Upper lobe of left lung (tissue), 4 donors: ENCODE measurements at regions not wholly inside any gene's neighbourhood (a gene's known extent, or its start where the extent isn't known, plus 50 kb on each side); places are given as distances from the start of the nearest gene placed in this dataset.

Experiments used
- CTCF ChIP-seq, 6 experiments: fragments of 450-650 bp in 4 of 6; fragments of 200-600 bp in 2 of 6; sonication (generic) in 2 of 6; IDR thresholded peaks; one replicate each; pipeline ENCODE4 v1.5.1; 2016 to 2019; ENCODE audit warnings: antibody characterized with exemption in 6 of 6
- EP300 ChIP-seq, 4 donors: sonication (generic); formaldehyde crosslinking; IDR thresholded peaks; one replicate each; pipeline ENCODE4 v1.5.1; 2017; ENCODE audit warnings: antibody characterized with exemption in 4 of 4, control low read depth in 2 of 4
- POLR2A ChIP-seq, 4 donors: fragments of 450-650 bp; IDR thresholded peaks; one replicate each; pipeline ENCODE4 v1.5.1; 2016 to 2017; ENCODE audit warnings: antibody characterized with exemption in 4 of 4, mild to moderate bottlenecking in 2 of 4

- no peak for TF ChIP-seq CTCF (IDR thresholded peaks at IDR 0.05)
- no peak for TF ChIP-seq POLR2A (IDR thresholded peaks at IDR 0.05)
- TF ChIP-seq EP300 (IDR thresholded peaks at IDR 0.05) = no peak
Observed at GRCh38 chr12:47504775-47505446, 200.9 kb downstream of the RPAP3 start.
